BE2C (cell line): ENCODE measurements at regions not wholly inside any gene's neighbourhood (a gene's known extent, or its start where the extent isn't known, plus 50 kb on each side); places are given as distances from the start of the nearest gene placed in this dataset.

Experiments used
- DNase-seq: peaks from one replicate; pipeline ENCODE4 v3.0.0-alpha.2; 2020
- H3K27me3 ChIP-seq: fragments of 250-450 bp; sonication (Bioruptor Pico); 2 replicates; pipeline ENCODE4 v1.5.1; 2020; ENCODE audit warnings: mild to moderate bottlenecking
- H3K36me3 ChIP-seq: fragments of 250-450 bp; sonication (Bioruptor Pico); 2 replicates; pipeline ENCODE4 v1.5.1; 2020; ENCODE audit warnings: mild to moderate bottlenecking
- H3K4me1 ChIP-seq: fragments of 250-450 bp; sonication (Bioruptor Pico); 2 replicates; pipeline ENCODE4 v1.5.1; 2020
- H3K4me3 ChIP-seq: 2 replicates; pipeline ENCODE4 v1.5.1; 2011; ENCODE audit warnings: low read depth, low read length
- H3K9me3 ChIP-seq: fragments of 250-450 bp; sonication (Bioruptor Pico); 2 replicates; pipeline ENCODE4 v1.5.1; 2020
- TF ChIP-seq, protein P1 (sequence below): IDR thresholded peaks from 2 replicates; pipeline ENCODE4 v1.5.1; 2012; ENCODE audit warnings: mild to moderate bottlenecking, low read depth, low read length

DNA sequence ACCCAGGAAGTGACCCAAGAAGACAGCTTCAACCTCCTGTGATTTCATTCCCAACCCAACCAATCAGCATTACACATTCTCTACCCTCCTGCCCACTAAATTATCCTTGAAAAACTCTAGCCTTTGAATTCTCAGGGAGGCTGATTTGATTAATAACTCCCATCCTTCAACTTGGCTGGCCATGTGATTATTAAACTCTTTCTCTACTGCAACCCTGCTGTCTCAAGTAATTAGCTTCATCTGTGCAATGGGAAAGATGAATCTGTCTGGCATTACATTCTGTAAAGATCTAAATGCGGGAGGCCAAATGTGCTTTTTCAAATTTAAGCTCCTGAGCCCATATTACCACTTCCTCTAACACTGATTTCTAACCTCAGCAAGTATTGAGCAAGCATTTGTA lies 95.9 kb upstream of the STT3B start:
- TF ChIP-seq, protein P1, sequence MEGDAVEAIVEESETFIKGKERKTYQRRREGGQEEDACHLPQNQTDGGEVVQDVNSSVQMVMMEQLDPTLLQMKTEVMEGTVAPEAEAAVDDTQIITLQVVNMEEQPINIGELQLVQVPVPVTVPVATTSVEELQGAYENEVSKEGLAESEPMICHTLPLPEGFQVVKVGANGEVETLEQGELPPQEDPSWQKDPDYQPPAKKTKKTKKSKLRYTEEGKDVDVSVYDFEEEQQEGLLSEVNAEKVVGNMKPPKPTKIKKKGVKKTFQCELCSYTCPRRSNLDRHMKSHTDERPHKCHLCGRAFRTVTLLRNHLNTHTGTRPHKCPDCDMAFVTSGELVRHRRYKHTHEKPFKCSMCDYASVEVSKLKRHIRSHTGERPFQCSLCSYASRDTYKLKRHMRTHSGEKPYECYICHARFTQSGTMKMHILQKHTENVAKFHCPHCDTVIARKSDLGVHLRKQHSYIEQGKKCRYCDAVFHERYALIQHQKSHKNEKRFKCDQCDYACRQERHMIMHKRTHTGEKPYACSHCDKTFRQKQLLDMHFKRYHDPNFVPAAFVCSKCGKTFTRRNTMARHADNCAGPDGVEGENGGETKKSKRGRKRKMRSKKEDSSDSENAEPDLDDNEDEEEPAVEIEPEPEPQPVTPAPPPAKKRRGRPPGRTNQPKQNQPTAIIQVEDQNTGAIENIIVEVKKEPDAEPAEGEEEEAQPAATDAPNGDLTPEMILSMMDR: no peak

DNA sequence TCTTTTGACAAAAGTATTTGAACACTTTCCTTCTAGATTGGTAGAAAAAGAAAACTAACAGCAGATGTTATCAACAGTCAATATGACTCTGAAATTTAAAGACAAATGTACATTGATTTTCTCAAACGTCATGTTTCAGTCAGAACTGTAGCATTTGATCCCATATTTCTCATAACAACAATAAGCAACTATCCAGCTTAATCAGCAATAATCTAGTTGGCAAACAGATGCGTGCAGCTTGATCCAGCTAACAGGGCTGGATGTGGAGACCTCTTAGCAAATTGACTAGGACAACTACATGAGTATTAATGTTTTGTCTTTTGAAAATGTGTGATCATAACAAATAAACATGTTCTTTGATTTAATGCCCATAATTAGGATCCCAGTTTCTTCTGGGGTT lies 94.0 kb upstream of the STT3B start:
- TF ChIP-seq, protein P1: no peak
- Histone ChIP-seq H3K36me3 (no peaks in the 10 kb centered on the region), H3K4me1 (no peaks in the 10 kb centered on the region), H3K4me3 (no peak overlapping the region), H3K9me3 (no peaks in the 10 kb centered on the region), H3K27me3 (no peaks in the 10 kb centered on the region)
- no peak for DNase-seq

More for the DNA sequence above, 95.9 kb upstream of the STT3B start:
- DNase-seq: no peak
- Histone ChIP-seq H3K27me3 (no peaks in the 10 kb centered on the region), H3K4me1 (no peaks in the 10 kb centered on the region), H3K36me3 (no peaks in the 10 kb centered on the region), H3K4me3 (no peak overlapping the region), H3K9me3 (no peaks in the 10 kb centered on the region)

DNA sequence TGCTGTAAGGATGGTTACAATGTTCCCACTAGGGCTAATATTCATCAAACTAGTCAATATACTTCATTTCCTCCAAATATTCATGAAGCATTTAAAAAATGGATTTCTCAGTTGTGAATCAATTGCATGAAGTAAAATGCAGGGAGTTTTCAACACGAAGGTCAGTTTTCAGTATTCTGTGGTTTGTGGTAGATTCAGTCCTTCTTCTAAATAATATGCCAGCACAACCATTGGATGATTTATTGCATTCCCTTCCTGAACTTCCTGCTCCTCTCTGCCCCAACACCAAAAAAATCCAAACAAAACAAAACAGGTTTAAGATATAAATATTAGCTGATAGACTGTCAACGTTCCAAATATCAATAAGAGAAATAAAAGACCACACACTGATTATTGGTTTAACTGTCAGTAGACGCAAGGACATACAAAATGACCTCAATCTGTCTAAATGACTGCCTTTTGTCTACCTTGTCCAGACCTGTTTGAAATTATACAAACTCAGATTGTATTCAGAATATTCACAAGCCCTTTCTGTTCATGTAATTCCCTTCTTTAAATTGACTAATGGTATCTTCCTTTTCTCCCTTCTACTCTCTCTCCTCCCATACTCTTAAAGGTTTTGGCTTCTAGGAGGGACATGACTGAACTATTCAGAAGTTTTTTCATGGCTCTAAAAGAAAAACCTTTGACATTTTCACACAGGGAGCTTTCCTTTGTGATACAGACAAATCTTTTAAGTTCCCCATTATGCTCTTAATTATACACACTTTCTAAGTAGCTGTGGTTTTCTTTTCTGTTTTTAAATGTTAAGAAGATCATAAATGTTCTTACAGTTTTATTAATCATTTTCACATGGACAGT lies 92.6 kb upstream of the STT3B start:
- no peaks in the 10 kb centered on the region for H3K4me1 ChIP-seq
- DNase-seq: no peak
- TF ChIP-seq, protein P1: no peak

DNA sequence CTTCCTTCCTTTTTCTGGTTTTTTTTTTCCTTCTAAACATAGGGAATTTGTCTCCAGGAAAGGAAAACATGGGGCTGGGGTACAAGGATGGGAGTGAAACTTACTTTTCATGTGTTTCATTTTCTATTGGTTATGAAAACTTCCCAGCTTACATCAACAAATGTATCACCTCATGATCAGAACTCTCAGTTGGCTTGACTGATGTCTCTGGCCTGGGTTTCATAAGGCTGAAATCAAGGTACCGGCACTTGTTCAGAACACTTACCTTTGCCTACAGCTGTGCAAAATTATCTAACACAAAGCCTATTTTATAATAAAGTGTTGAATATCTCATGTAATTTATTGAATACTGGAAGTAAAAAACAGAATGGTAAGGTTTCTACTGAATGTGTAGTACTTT lies 91.8 kb upstream of the STT3B start:
- TF ChIP-seq, protein P1: no peak
- H3K4me1 ChIP-seq: no peaks in the 10 kb centered on the region
- no peak overlapping the region for H3K4me3 ChIP-seq
- no peaks in the 10 kb centered on the region for H3K9me3 ChIP-seq
- no peaks in the 10 kb centered on the region for H3K27me3 ChIP-seq
- H3K36me3 ChIP-seq: no peaks in the 10 kb centered on the region
- no peak for DNase-seq

More for the DNA sequence above, 92.6 kb upstream of the STT3B start:
- no peaks in the 10 kb centered on the region for H3K9me3 ChIP-seq
- H3K4me3 ChIP-seq: no peak overlapping the region
- no peaks in the 10 kb centered on the region for H3K27me3 ChIP-seq
- no peaks in the 10 kb centered on the region for H3K36me3 ChIP-seq

DNA sequence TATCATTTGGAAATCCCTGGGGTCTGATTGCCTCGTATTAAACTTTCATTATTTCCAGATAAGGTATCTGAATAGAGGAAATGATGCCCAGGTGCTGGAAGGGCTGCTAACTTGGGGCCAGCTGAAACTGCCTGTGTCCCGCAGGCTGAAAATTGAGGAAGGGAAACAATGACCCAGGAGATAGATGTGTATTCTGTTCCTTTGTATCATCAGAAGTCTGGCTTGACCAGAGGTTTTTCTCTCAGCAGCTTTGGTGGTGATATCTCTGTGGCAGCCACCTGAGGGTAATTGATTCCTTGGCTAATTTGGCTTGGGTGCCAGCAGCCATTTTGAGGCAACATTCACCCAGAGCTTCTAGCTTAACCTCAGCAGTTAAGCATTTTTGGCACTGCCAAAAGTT lies 90.0 kb upstream of the STT3B start:
- no peaks in the 10 kb centered on the region for H3K9me3 ChIP-seq
- TF ChIP-seq, protein P1: no peak
- H3K4me3 ChIP-seq: no peak overlapping the region
- DNase-seq: no peak
- H3K27me3 ChIP-seq: no peaks in the 10 kb centered on the region
- no peaks in the 10 kb centered on the region for H3K36me3 ChIP-seq
- H3K4me1 ChIP-seq: no peaks in the 10 kb centered on the region
